ENCODE measurements at regions not wholly inside any gene's neighbourhood (a gene's known extent, or its start where the extent isn't known, plus 50 kb on each side); places are given as distances from the start of the nearest gene placed in this dataset.
"Not testable (repeated sequence)": the region's sequence is repeated elsewhere in the genome, so short reads cannot be mapped to it uniquely, and the experiment has no call there.

GRCh38 chr3:74921676-74922075, 307.2 kb upstream of the CNTN3 start:
- TF ChIP-seq CTCF (IDR thresholded peaks at IDR 0.05; ENCODE audit: low read length, missing control alignments) = no peak
- DNase-seq (ENCODE audit: low read depth) = no peak
- no peak overlapping the region for H3K4me3 ChIP-seq (replicated peaks; ENCODE audit: low read depth, low read length)

- DNase-seq (ENCODE audit: low read depth) = no peak
- H3K4me3 ChIP-seq (replicated peaks; ENCODE audit: low read depth, low read length) = no peak overlapping the region
- no peak for TF ChIP-seq CTCF (IDR thresholded peaks at IDR 0.05; ENCODE audit: low read length, missing control alignments)
These were observed 306.4 kb upstream of the CNTN3 start for GRCh38 chr3:74920721-74921350.

GRCh38 chr3:74916696-74917095, 302.2 kb upstream of the CNTN3 start:
- no peak for TF ChIP-seq CTCF (IDR thresholded peaks at IDR 0.05; ENCODE audit: low read length, missing control alignments)
- DNase-seq (ENCODE audit: low read depth) = no peak
- H3K4me3 ChIP-seq (replicated peaks; ENCODE audit: low read depth, low read length) = no peak overlapping the region

- no peak for DNase-seq (ENCODE audit: low read depth)
- TF ChIP-seq CTCF (IDR thresholded peaks at IDR 0.05; ENCODE audit: low read length, missing control alignments) = no peak
These were observed 291.7 kb upstream of the CNTN3 start for GRCh38 chr3:74906181-74906580.

GRCh38 chr3:74905478-74905877, 291.0 kb upstream of the CNTN3 start:
- no peak for TF ChIP-seq CTCF (IDR thresholded peaks at IDR 0.05; ENCODE audit: low read length, missing control alignments)
- no peak overlapping the region for H3K4me3 ChIP-seq (replicated peaks; ENCODE audit: low read depth, low read length)
- no peak for DNase-seq (ENCODE audit: low read depth)

More at GRCh38 chr3:74906181-74906580, 291.7 kb upstream of the CNTN3 start:
- no peak overlapping the region for H3K4me3 ChIP-seq (replicated peaks; ENCODE audit: low read depth, low read length)

GRCh38 chr3:74904646-74905045, 290.2 kb upstream of the CNTN3 start:
- no peak for DNase-seq (ENCODE audit: low read depth)
- H3K4me3 ChIP-seq (replicated peaks; ENCODE audit: low read depth, low read length) = no peak overlapping the region
- TF ChIP-seq CTCF (IDR thresholded peaks at IDR 0.05; ENCODE audit: low read length, missing control alignments) = no peak

- not testable (repeated sequence) for DNase-seq (ENCODE audit: low read depth); H3K4me3 ChIP-seq (replicated peaks; ENCODE audit: low read depth, low read length)
These were observed 285.5 kb upstream of the CNTN3 start for GRCh38 chr3:74899796-74900516.
